ENCODE measurements at regions not wholly inside any gene's neighbourhood (a gene's known extent, or its start where the extent isn't known, plus 50 kb on each side); places are given as distances from the start of the nearest gene placed in this dataset.

DNA sequence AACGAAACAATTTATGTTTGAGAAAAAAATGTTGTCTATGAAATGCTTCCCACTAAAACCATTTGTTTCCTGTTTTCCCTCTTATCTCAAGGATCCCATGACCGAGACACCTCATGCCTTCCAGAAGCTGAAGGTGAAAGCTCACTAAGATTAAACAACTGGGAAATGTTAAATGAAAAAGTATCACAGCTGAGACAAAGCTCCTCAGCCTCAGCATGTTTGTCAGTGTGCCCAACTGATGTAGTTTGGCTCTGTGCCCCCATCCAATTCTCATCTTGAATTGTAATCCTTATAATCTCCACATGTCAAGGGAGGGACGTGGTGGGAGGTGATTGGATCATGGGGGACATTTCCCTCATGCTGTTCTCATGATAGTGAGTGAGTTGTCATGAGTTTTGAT lies 327.3 kb downstream of the HTR7 start:
- FAIRE-seq (no peak), DNase-seq (ENCODE audit: low spot score in 2 of 2) (no peak)

GRCh38 chr10:90557385-90557784 lies 300.5 kb downstream of the HTR7 start:
- DNase-seq (ENCODE audit: low spot score in 2 of 2) (no peak), FAIRE-seq (no peak)

- DNase-seq (ENCODE audit: low spot score in 2 of 2) (no peak), FAIRE-seq (no peak)
Observed at GRCh38 chr10:90560331-90560730, 297.5 kb downstream of the HTR7 start.

GRCh38 chr10:90561666-90562065 lies 296.2 kb downstream of the HTR7 start:
- no peak for DNase-seq (ENCODE audit: low spot score in 2 of 2)

GRCh38 chr10:90571481-90572258 lies 286.2 kb downstream of the HTR7 start:
- DNase-seq (ENCODE audit: low spot score in 2 of 2) (no peak), FAIRE-seq (no peak)

More at GRCh38 chr10:90561666-90562065, 296.2 kb downstream of the HTR7 start:
- FAIRE-seq, result no peak

- DNase-seq (ENCODE audit: low spot score in 2 of 2) (no peak), FAIRE-seq (no peak)
Observed at GRCh38 chr10:90575125-90575524, 282.7 kb downstream of the HTR7 start.

DNA sequence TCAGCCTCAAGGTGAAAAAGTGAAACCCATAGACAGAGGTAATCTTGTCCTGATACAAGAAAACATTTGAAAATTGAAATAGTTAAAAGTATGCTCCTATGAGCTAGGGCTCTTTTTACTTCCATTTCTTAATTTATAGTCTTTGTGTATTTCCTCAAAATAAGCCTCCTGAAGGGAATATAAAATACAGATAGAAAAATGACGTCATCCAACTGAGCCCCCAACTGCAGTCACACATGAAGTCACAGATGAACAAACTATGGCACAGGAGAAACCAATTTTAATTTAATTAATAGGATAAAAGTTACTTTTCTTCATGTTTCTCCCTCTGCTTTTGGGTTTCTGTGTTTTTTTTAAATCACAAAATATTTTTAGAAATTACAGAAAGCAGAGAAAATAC lies 280.3 kb downstream of the HTR7 start:
- FAIRE-seq (no peak), DNase-seq (ENCODE audit: low spot score in 2 of 2) (no peak)

DNA sequence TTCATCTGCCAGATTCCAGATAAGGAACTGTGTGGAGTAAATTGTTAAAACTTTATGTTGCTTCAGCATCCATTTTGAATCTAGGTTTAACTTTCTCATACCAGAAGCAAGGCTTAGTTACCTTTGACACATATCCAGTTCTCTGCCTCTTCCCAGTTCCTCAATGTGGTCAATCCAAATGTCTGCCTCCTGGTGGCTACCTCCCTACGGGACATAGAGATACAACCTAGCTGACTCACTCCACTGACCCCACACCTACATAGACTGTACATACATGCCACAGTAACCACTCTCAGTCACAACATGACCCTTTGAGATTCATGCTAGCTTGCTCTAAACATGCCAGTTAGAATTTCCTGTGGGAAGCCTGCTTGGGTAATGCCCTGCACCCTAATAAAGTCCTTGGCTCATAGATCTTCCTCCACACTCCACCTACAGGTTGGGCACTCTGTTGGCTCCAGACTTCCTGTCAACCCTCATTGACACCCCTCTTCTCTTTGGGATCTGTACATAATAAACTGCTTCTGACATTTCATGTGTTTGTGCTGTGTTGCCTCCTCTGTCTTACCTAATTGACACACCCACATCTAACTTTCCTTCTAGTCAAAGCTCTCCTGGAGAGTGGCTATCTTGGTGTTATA lies 278.1 kb downstream of the HTR7 start:
- FAIRE-seq (no peak), DNase-seq (ENCODE audit: low spot score in 2 of 2) (no peak)

GRCh38 chr10:90583416-90583815 lies 274.4 kb downstream of the HTR7 start:
- DNase-seq (ENCODE audit: low spot score in 2 of 2) (no peak), FAIRE-seq (no peak)

GRCh38 chr10:90587081-90587491 lies 270.8 kb downstream of the HTR7 start:
- DNase-seq (ENCODE audit: low spot score in 2 of 2), result no peak
- FAIRE-seq, result no peak

DNA sequence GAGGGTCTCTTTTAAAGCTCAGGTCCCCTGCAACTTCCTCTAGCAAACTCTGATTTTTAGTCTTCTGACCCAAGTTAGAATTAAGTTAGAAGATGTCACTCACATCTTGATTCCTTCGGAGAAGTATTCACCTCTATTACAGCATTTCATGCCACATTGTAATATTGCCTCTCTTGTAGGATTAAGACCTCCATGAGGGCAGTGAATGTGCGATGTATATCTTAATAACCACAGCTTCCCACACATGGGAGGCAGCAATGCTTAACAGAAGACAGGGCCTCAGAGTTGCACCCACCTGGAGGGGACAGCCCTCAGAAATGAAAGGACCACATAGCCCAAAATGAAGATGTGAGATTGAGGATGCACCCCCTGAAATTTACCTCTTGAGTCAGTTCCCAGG lies 270.3 kb downstream of the HTR7 start:
- FAIRE-seq (no peak), DNase-seq (ENCODE audit: low spot score in 2 of 2) (no peak)

- DNase-seq (ENCODE audit: low spot score in 2 of 2) (no peak), FAIRE-seq (no peak)
Observed at GRCh38 chr10:90588222-90588621, 269.6 kb downstream of the HTR7 start.

GRCh38 chr10:90589825-90590224 lies 268.0 kb downstream of the HTR7 start:
- DNase-seq (ENCODE audit: low spot score in 2 of 2) (no peak), FAIRE-seq (no peak)

GRCh38 chr10:90591629-90592028 lies 266.2 kb downstream of the HTR7 start:
- no peak for DNase-seq (ENCODE audit: low spot score in 2 of 2)
- FAIRE-seq, result no peak

DNA sequence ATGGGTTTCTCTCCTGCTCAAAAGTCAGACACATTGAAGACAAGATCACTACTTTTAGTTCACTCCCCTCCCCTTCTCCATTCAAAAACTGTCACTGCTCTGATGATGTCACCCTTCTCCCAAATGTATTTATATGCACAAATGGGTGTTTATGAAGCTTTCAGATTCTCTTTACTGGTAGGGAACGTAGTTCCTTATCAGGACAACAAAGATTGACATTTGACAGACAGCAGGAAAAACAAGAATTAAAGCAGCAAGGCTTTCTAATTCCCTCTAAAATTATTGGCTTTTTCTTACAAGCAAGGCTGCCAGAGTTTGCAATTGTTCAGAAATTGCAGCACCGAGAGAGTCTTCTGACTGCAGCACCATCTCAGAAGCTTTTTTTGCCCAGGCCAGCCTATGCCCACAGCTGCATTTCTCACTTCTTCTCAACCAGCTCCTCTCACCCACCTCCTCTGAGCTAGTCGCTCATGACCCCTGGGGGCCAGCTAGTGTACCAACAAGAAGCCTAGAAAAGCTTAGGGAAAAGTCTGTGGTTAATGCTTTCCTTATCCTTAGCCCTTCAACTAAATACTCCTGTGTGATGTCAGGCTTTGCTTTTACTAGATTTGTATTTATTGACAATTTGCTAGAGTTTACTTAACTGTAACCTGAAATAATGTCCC lies 265.1 kb downstream of the HTR7 start:
- DNase-seq (ENCODE audit: low spot score in 2 of 2), result peak; percentile 2 to 7
- FAIRE-seq, result no peak

GRCh38 chr10:90598513-90598912 lies 259.3 kb downstream of the HTR7 start:
- FAIRE-seq (no peak), DNase-seq (ENCODE audit: low spot score in 2 of 2) (no peak)

DNA sequence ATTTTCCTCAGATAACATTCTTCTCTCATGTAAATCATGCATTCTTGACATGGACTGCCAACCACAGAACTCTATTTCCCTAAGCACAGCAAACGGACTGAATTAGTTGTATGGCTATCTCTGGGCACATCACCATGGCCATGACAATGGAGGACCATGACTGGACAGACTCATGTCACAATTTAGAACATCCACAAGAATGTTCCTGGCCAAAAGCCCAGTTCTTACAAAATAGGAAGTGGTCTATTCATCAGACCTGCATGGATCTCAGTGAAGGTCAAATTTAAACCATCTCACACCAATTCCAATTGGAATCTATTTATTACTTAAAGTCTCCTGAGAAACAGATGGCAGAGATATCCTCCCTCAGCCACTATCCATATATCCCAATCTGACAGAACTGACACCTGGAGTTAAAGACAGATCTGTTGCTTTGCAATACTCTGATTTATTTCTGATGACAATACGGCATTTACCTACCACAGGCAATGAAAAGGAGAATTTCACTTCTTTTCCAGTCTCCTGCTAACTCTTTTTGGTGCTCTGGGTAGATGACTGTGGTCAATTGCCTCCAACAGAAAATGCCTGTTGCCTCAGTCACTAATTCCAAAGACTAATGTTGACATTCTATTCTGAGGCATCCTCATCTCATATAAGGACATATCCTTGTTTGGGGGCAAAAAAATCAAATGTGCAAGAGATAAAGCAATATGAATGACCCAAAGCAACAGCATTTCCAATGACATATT lies 254.8 kb downstream of the HTR7 start:
- FAIRE-seq (no peak), DNase-seq (ENCODE audit: low spot score in 2 of 2) (no peak)

- DNase-seq (ENCODE audit: low spot score in 2 of 2) (no peak), FAIRE-seq (no peak)
Observed at GRCh38 chr10:90604636-90605035, 253.2 kb downstream of the HTR7 start.

GRCh38 chr10:90605506-90605905 lies 252.3 kb downstream of the HTR7 start:
- FAIRE-seq (no peak), DNase-seq (ENCODE audit: low spot score in 2 of 2) (no peak)

DNA sequence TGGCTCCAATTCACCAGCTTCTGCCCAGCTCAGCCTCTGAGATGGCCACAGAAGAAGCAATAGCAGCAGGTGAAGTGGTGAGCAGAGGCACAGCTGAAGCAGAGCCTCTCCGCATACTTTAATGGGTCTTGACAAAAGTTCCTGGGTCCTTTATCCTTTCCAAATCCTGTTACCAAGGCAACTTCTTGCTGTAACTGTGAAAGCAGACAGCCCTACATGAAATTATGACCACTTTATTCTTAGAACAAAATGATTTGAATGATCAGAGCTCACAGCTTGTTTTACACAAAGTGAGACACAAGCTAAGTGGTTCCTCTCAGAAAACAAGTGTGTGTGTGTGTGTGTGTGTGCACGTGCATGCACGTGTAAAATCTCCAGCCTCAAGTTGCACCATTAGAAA lies 245.6 kb downstream of the HTR7 start:
- FAIRE-seq (no peak), DNase-seq (ENCODE audit: low spot score in 2 of 2) (no peak)

DNA sequence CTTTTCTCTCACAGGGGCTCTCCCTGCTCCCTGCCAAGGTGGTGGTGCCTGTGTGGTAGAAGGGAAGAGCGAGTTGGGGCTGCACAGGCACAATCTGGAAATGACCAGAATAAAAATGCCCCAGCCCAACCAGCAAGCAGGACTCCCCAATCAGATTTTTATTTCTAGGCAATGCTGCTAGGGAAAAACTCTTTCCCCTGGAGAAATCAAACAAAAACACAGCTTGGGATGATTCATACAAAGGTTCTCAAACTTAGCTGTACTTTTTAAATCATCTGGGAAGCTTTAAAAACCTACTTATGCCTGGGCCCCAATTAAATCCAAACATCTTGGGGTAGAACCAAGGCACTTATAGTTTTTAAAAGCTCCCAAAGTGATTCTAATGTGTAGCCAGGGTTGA lies 243.2 kb downstream of the HTR7 start:
- DNase-seq (ENCODE audit: low spot score in 2 of 2) (no peak), FAIRE-seq (no peak)

All from frontal cortex (tissue), 3 donors.